C4-2B (cell line): ENCODE measurements at regions not wholly inside any gene's neighbourhood (a gene's known extent, or its start where the extent isn't known, plus 50 kb on each side); places are given as distances from the start of the nearest gene placed in this dataset.

Source experiments
- H3K27ac ChIP-seq: fragments of 450-650 bp; 2 replicates; pipeline ENCODE4 v1.5.1; 2017
- CTCF ChIP-seq: fragments of 450-650 bp; conservative IDR thresholded peaks from 2 replicates; pipeline ENCODE4 v1.5.1; 2017; ENCODE audit warnings: mild to moderate bottlenecking
- ZFX ChIP-seq: fragments of 450-650 bp; IDR thresholded peaks from 2 replicates; pipeline ENCODE4 v1.6.1; 2017

DNA sequence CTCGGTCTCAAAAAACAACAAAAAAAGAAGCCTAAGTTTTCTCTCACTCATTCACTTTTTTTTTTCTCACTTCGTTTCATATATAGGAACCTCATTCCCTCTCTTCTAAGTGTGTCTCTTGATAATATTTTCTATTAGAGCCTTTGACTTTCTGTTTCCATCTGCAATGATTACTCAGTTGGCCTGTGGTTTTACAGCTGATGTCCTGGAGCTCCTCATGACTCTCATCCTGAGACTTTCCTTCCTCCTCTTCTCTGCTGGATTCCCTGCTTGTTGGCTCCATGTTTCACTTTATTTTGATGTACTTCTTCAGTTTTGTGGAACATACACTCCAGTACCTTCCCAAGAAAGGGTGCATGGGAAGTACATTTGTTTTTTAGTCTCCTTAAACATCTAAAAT is 154.2 kb upstream of the GATA6 start:
- TF ChIP-seq ZFX: no peak
- TF ChIP-seq CTCF: no peak

DNA sequence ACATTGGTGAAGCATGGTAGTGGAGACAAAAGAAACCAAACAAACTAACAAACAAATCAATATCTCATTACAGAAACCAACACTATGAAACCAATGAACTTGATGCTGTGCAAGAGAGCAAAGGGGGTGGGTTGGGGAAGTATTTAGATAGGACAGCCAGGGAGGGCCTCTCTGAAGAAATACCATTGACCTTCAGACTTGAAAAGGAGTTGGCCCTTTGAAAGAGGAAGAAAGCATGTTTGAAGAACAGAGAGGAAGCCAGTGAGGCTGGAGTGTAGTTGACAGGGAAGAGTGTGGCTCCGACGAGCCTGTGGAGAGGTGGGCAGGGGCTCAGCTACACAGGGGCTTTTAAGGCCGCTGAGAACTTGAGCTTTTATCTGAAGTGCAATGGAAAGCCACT is 151.0 kb upstream of the GATA6 start:
- TF ChIP-seq ZFX: no peak
- TF ChIP-seq CTCF: no peak
- peak overlapping the region; percentile 26; the same call in 1 of the 2 replicates for H3K27ac ChIP-seq

More for the DNA sequence above, 154.2 kb upstream of the GATA6 start:
- H3K27ac ChIP-seq: no peak overlapping the region

DNA sequence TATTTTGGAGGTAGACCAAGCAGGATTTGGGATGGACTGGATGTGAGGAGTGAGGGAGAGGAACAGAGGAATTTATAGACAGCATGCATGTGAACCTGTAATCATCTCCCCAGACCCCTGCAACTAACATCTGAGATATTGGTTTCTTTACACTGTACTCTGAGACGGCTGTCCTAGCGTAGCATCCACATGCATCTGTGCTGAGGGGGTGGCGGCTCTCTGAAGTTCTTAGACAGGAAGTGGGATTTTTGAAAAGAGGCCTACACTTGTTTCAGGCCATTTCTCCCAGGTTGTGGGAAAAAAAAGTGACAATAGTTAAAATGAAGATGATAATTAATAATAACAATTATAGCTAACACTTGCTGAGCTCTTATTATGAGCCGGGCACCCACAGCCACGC is 150.2 kb upstream of the GATA6 start:
- no peak overlapping the region for H3K27ac ChIP-seq
- TF ChIP-seq ZFX (no peak), CTCF (no peak)

GRCh38 chr18:22020127-22020866 is 149.1 kb upstream of the GATA6 start:
- TF ChIP-seq ZFX (no peak), CTCF (no peak)
- peak overlapping the region; percentile 52 for H3K27ac ChIP-seq

DNA sequence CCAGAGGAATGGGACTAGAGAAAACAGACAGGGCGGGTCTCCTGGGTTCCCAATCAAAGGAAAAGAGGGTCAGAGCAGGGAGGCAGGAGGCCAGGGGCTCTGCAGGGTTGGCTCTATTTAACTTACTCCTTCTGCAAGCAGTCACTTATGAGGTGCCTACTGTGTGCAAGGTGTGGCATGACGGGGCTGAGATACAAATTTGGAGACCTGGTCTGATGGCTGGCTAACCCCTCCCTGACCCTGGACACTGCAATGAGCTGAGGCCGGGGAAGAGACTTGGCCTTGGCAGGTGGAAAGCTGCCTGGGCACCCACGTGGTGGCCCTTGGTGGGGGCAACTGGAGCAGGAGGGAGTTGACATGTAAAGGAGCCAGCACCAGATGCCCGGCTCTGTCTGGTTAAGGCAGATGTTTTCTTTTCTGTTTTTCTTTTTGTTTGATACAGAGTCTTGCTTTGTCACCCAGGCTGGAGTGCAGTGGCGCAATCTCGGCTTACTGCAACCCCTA is 148.5 kb upstream of the GATA6 start:
- peak overlapping the region; percentile 52 for H3K27ac ChIP-seq
- no peak for TF ChIP-seq CTCF
- TF ChIP-seq ZFX: no peak

GRCh38 chr18:22021701-22022100 is 147.7 kb upstream of the GATA6 start:
- no peak for TF ChIP-seq CTCF
- no peak for TF ChIP-seq ZFX
- H3K27ac ChIP-seq: peak overlapping the region; percentile 52

DNA sequence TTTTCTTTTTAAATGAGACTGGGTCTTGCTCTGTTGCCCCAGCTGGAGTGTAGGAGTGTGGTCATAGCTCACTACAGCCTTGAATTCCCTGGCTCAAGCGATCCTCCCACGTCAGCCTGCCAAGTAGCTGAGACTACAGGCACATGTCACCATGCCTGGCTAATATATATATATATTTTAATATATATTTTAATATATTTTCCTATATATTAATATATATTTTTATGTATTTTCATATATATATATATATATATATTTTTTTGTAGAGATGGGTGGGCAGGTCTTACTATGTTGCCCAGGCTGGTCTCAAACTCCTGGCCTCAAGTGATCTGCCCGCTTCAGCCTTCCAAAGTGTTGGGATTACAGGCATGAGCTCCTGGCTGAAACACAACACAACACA is 144.5 kb upstream of the GATA6 start:
- TF ChIP-seq ZFX (no peak), CTCF (no peak)
- H3K27ac ChIP-seq: no peak overlapping the region
